KMS-11 (cell line): ENCODE measurements at regions not wholly inside any gene's neighbourhood (a gene's known extent, or its start where the extent isn't known, plus 50 kb on each side); places are given as distances from the start of the nearest gene placed in this dataset.

Source experiments
- H2AFZ ChIP-seq: fragments of 200-600 bp; sonication (generic); 2 replicates; pipeline ENCODE4 v1.6.1; 2016; ENCODE audit warnings: antibody characterized with exemption, mixed run types, low read depth
- H3K27ac ChIP-seq: fragments of 200-600 bp; sonication (generic); 2 replicates; pipeline ENCODE4 v1.6.1; 2016; ENCODE audit warnings: mild to moderate bottlenecking, mixed run types
- H3K27me3 ChIP-seq: fragments of 200-600 bp; sonication (generic); 2 replicates; pipeline ENCODE4 v1.6.1; 2017; ENCODE audit warnings: mild to moderate bottlenecking, low read depth, mixed run types, moderate library complexity; ENCODE audit not compliant: insufficient read depth
- H3K36me3 ChIP-seq: fragments of 200-600 bp; sonication (generic); 2 replicates; pipeline ENCODE4 v1.6.1; 2017; ENCODE audit warnings: mild to moderate bottlenecking, mixed run types; ENCODE audit not compliant: insufficient read depth
- H3K4me1 ChIP-seq: fragments of 200-600 bp; sonication (generic); 2 replicates; pipeline ENCODE4 v1.6.1; 2016; ENCODE audit warnings: mild to moderate bottlenecking, low read depth, mixed run types; ENCODE audit not compliant: poor library complexity, severe bottlenecking
- H3K4me2 ChIP-seq: fragments of 200-600 bp; sonication (generic); 2 replicates; pipeline ENCODE4 v1.7.0; 2016; ENCODE audit warnings: mild to moderate bottlenecking, mixed run types
- H3K4me3 ChIP-seq: fragments of 200-600 bp; sonication (generic); IDR thresholded peaks from 2 replicates; pipeline ENCODE4 v1.6.1; 2017; ENCODE audit warnings: low read depth, low read length, mixed read lengths; ENCODE audit not compliant: insufficient read depth
- H3K79me2 ChIP-seq: fragments of 200-600 bp; sonication (generic); 2 replicates; pipeline ENCODE4 v1.6.1; 2016; ENCODE audit warnings: low read depth, mixed run types; ENCODE audit not compliant: insufficient read depth
- H3K9ac ChIP-seq: fragments of 200-600 bp; sonication (generic); 2 replicates; pipeline ENCODE4 v1.6.1; 2016; ENCODE audit warnings: mild to moderate bottlenecking, mixed run types
- H4K20me1 ChIP-seq: fragments of 200-600 bp; sonication (generic); 2 replicates; pipeline ENCODE4 v1.6.1; 2016; ENCODE audit warnings: mild to moderate bottlenecking, mixed run types; ENCODE audit not compliant: insufficient read depth
- TF ChIP-seq, protein P1 (sequence below): fragments of 200-600 bp; sonication (generic); conservative IDR thresholded peaks from 2 replicates; pipeline ENCODE4 v1.6.1; 2017; ENCODE audit warnings: low read depth, mild to moderate bottlenecking, antibody characterized with exemption, low read length, moderate library complexity, mixed read lengths

DNA sequence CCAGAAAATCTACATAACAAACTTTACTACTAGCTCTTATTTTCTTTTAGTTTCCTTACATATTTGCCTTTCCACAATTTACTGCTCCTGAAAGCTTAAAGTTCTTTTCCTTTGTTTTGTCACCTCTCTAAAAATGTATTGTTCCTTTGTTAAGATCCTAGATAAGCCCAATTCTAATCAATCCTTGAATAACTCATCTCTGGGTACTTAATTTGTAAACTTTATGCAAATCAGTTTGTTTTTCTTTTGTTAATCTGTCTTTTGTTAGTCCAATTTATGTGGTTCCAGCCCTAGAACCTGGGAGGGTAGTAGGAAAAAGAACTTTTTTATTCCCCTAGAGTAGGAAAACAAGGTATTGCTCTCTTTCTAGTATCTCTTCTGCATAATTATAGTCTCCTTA is 444.7 kb downstream of the PCDH10 start:
- H2AFZ ChIP-seq: no peak overlapping the region
- H3K4me1 ChIP-seq: no peaks in the 10 kb centered on the region
- H4K20me1 ChIP-seq: no peaks in the 10 kb centered on the region
- H3K9ac ChIP-seq: no peak overlapping the region
- TF ChIP-seq, protein P1, sequence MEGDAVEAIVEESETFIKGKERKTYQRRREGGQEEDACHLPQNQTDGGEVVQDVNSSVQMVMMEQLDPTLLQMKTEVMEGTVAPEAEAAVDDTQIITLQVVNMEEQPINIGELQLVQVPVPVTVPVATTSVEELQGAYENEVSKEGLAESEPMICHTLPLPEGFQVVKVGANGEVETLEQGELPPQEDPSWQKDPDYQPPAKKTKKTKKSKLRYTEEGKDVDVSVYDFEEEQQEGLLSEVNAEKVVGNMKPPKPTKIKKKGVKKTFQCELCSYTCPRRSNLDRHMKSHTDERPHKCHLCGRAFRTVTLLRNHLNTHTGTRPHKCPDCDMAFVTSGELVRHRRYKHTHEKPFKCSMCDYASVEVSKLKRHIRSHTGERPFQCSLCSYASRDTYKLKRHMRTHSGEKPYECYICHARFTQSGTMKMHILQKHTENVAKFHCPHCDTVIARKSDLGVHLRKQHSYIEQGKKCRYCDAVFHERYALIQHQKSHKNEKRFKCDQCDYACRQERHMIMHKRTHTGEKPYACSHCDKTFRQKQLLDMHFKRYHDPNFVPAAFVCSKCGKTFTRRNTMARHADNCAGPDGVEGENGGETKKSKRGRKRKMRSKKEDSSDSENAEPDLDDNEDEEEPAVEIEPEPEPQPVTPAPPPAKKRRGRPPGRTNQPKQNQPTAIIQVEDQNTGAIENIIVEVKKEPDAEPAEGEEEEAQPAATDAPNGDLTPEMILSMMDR: no peak
- no peak overlapping the region for H3K4me3 ChIP-seq
- H3K27me3 ChIP-seq: no peaks in the 10 kb centered on the region
- no peak overlapping the region for H3K27ac ChIP-seq
- no peaks in the 10 kb centered on the region for H3K36me3 ChIP-seq
- H3K4me2 ChIP-seq: no peak overlapping the region
- H3K79me2 ChIP-seq: no peaks in the 10 kb centered on the region

DNA sequence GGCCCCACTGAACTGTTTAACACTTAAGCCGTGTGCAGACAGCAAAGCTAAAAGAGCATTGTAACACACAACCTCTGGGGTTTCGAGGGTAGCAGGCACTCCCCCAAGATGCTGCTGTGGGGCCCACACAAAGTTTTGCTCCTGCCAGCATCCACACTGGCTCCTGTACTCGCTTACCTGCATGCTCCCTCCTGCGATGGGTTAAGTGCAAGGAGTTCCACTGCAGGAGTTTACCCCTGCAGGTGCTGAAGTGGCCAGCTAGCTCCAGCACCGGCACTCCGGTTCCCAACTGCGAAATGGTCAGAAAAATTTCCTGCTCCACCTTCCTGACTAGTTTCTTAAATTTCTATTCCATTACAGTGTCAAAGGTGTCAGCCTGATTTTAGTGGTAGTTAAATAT is 443.5 kb downstream of the PCDH10 start:
- no peaks in the 10 kb centered on the region for H3K36me3 ChIP-seq
- no peaks in the 10 kb centered on the region for H3K79me2 ChIP-seq
- no peak overlapping the region for H3K27ac ChIP-seq
- no peaks in the 10 kb centered on the region for H4K20me1 ChIP-seq
- no peak overlapping the region for H3K9ac ChIP-seq
- H3K27me3 ChIP-seq: no peaks in the 10 kb centered on the region
- no peak overlapping the region for H3K4me2 ChIP-seq
- H3K4me1 ChIP-seq: no peaks in the 10 kb centered on the region
- TF ChIP-seq, protein P1: no peak
- H3K4me3 ChIP-seq: no peak overlapping the region
- H2AFZ ChIP-seq: no peak overlapping the region

DNA sequence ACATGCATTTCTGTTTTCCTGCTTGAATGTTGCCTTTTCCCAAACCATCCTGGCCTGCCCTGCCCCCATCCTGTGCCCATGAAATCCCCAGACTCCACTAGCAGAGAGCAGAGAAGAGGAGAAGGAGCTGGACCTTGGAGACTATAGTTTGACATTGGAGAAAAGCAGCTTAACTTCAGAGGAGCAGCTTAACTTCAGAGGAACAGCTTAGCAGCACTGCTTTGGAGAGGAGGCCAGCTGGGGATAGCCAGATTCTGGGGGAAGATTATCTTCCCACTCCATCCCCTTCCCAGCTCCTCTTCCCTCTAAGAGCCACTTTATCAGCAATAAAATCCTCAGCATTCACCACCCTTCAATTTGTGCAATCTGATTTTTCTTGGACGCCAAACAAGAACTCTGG is 443.0 kb downstream of the PCDH10 start:
- Histone ChIP-seq H3K27ac (no peak overlapping the region), H3K27me3 (no peaks in the 10 kb centered on the region), H3K4me3 (no peak overlapping the region), H3K9ac (no peak overlapping the region), H3K4me1 (no peaks in the 10 kb centered on the region), H2AFZ (no peak overlapping the region), H3K36me3 (no peaks in the 10 kb centered on the region), H3K79me2 (no peaks in the 10 kb centered on the region), H3K4me2 (no peak overlapping the region), H4K20me1 (no peaks in the 10 kb centered on the region)
- TF ChIP-seq, protein P1: no peak

DNA sequence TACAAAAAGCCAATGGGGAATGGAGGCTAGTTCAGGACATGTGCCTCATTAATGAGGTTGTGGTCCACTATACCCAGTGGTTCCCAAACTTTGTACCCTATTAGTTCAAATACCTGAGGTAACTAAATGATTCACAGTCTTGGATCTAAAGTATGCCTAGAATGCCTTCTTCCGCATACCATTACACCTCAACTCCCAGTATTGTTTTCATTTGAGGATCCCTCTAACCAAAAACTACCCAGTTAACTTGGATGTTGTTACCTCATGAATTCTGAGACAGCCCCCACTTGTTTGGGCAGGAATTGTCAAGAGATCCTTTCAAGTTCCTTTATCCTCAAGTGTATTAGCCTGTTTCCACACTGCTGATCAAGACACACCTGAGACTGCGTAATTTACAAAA is 439.2 kb downstream of the PCDH10 start:
- H4K20me1 ChIP-seq: no peaks in the 10 kb centered on the region
- TF ChIP-seq, protein P1: no peak
- H2AFZ ChIP-seq: no peak overlapping the region
- H3K27me3 ChIP-seq: no peaks in the 10 kb centered on the region
- no peaks in the 10 kb centered on the region for H3K4me1 ChIP-seq
- H3K4me2 ChIP-seq: no peak overlapping the region
- H3K9ac ChIP-seq: no peak overlapping the region
- H3K36me3 ChIP-seq: no peaks in the 10 kb centered on the region
- H3K27ac ChIP-seq: no peak overlapping the region
- H3K79me2 ChIP-seq: no peaks in the 10 kb centered on the region
- H3K4me3 ChIP-seq: no peak overlapping the region

DNA sequence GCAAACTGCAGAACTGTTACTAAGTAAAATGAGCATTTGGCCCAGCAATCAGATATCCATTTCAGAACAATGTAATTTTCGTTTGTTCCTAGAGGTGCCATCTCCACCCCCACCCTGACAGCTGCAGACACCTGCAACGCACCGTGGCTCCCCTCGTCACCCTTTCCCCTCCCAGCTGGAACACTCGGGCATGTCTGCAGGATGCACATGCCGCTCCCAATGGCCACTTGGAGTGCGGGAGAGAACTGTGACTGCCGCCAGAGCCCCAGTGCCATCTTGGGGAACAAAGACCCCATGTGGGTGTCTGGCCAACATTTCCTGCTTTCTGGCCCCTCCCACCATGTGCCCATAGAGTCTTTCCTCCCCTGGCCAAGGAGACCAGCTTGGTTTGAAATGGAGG is 436.2 kb downstream of the PCDH10 start:
- Histone ChIP-seq H3K4me1 (no peaks in the 10 kb centered on the region), H3K79me2 (no peaks in the 10 kb centered on the region), H4K20me1 (no peaks in the 10 kb centered on the region), H3K36me3 (no peaks in the 10 kb centered on the region), H3K27ac (no peak overlapping the region), H3K4me2 (no peak overlapping the region), H2AFZ (no peak overlapping the region), H3K27me3 (no peaks in the 10 kb centered on the region), H3K4me3 (no peak overlapping the region), H3K9ac (no peak overlapping the region)
- TF ChIP-seq, protein P1: no peak
